ENCODE measurements at regions not wholly inside any gene's neighbourhood (a gene's known extent, or its start where the extent isn't known, plus 50 kb on each side); places are given as distances from the start of the nearest gene placed in this dataset.

DNA sequence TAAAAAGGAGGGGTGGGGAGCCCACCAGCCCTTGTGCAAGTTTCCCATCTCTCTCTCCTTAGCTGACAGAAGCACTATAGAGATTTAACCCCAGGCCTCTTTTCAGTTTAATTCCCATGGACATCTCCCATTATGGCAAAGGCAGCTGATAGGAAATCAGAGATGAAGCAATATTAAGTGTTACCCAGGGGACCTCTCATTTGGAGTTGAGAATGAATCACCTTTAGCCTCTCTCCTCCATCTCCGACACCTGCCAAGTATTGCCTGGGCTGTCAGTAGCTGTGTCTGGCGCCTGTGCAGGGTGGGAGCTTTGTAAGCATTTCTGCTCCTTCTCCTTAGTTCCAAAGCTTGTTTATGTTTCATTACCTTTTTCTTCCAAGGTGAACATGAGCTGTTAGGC is 109.0 kb downstream of the AQP4 start:
- TF ChIP-seq, protein P1, sequence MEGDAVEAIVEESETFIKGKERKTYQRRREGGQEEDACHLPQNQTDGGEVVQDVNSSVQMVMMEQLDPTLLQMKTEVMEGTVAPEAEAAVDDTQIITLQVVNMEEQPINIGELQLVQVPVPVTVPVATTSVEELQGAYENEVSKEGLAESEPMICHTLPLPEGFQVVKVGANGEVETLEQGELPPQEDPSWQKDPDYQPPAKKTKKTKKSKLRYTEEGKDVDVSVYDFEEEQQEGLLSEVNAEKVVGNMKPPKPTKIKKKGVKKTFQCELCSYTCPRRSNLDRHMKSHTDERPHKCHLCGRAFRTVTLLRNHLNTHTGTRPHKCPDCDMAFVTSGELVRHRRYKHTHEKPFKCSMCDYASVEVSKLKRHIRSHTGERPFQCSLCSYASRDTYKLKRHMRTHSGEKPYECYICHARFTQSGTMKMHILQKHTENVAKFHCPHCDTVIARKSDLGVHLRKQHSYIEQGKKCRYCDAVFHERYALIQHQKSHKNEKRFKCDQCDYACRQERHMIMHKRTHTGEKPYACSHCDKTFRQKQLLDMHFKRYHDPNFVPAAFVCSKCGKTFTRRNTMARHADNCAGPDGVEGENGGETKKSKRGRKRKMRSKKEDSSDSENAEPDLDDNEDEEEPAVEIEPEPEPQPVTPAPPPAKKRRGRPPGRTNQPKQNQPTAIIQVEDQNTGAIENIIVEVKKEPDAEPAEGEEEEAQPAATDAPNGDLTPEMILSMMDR (IDR thresholded peaks at IDR 0.05; ENCODE audit: low read length), result no peak
- TF ChIP-seq EZH2 (IDR thresholded peaks at IDR 0.05; ENCODE audit: borderline replicate concordance, low read length), result no peak
